ENCODE measurements at regions not wholly inside any gene's neighbourhood (a gene's known extent, or its start where the extent isn't known, plus 50 kb on each side); places are given as distances from the start of the nearest gene placed in this dataset.
"Not testable (repeated sequence)": the region's sequence is repeated elsewhere in the genome, so short reads cannot be mapped to it uniquely, and the experiment has no call there.

DNA sequence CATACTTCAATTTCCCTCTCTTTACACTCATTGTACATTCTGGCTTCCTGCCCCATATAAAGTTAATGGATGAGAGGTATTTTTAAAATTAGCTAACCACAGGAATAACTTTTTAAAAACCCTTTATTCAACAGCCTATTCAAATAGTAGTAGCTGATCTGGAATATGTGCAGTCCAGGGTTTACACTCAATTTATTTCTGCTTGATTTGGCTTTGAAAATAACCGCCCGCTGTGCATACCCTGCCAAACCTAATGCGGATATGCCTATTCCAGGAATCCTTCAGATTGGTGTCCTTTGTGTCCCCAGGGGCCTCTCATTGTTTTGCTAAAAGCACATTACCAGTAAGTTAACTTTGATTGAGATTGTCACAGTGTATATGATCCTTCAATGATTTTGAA is 1686.2 kb downstream of the PLA2G4A start:
- no peak for DNase-seq

- DNase-seq = no peak
These were observed 1688.4 kb downstream of the PLA2G4A start for GRCh38 chr1:188517139-188517538.

- DNase-seq = no peak
These were observed 1722.4 kb downstream of the PLA2G4A start for GRCh38 chr1:188551176-188551575.

- no peak for DNase-seq
These were observed 1728.3 kb downstream of the PLA2G4A start for GRCh38 chr1:188557053-188557452.

DNA sequence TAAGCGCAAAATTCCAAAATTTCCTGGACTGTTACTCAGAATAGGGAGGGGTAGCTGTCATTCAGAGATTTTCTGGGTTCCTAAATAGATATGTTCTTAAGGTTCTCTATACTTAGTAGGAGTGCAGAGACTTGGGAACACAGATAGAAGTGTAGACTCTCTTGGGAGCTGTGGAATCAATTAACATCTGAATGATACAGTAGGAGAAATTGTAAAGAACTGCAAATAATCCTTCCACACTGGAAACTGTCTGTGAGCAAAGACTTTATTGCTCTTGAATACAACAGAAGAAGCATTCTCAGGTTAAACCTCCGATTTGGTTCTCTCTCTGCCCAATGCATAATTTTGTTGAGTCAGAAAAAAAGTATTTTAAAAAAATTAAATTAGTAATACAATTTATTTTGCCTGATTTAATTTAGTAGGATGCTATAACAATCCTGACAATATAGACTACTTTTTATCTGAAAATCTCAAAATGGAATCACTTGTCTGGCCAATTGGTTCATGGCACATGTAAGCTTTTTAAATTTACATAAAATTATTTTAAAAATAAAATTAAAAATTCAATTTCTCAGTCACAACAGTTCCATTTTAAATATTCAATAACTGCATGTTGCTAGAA is 1754.3 kb downstream of the PLA2G4A start:
- DNase-seq = no peak

DNA sequence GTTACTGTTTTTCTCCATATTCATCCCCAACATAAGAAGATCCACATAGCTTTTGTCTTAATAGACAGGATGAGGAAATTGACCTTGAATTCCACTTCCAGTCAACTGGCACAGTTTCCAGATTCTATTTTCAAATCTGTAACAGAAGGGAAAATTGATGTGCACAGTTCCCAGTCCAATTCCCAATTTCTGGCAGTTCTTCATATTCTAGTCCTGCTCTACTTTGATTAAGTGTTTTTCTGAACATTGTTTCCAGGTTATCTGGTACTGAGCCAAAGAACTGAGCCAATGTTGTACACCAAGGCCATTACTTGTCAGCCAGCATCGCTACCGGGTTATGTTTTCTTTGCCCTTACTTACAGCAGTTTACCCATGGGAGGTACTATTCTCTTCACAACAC is 1755.4 kb downstream of the PLA2G4A start:
- DNase-seq = no peak

DNA sequence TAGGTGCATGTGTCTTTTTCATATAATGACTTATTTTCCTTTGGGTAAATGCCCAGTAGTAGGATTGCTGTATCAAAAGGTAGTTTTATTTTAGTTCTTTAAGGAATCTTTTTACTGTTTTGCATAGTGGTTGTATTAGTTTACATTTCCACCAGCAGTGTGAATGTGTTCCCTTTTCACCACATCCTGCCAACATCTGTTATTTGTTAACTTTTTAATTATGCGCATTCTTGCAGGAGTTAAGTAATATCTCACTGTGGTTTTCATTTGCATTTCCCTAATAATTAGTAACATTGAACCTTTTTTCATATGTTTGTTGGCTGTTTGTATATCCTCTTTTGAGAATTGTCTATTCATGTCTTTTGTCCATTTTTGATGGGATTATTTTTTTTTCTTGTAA is 1761.9 kb downstream of the PLA2G4A start:
- no peak for DNase-seq

GRCh38 chr1:188594542-188595235 is 1765.9 kb downstream of the PLA2G4A start:
- no peak for DNase-seq

DNA sequence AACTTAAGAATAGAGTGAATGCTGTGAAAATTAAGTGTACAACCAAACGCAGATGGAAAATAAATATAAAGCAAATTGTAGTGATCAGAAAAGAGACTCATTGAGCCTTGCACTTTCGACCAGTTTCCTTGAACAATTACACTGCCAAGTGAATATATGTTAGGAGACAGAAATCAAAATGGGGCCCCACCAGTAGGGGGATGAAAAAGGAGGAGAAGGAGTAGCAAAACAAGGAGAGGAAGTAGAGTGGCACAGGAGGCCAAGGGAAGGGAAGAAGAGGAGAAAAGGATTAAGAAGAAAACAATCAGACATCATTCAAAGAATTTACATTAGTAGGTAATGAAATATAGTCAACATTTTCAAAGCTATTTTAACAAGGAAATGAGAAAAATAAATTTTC is 1770.6 kb downstream of the PLA2G4A start:
- no peak for DNase-seq

DNA sequence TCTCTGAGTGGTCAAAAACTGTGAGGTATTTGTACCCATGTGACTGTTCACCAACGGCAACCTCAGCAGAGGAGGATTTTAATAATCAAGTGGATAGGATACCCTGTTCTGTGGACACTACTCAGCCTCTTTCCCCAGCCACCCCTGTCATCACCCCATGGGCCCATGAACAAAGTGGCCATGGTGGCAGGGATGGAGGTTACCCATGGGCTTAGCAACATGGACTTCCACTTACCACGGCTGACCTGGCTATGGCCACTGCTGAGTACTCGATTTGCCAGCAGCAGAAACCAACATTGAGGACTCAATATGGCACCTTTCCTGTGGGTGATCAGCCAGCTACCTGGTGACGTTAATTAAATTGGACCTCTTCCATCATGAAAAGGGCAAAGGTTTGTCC is 1782.7 kb downstream of the PLA2G4A start:
- no peak for DNase-seq

DNA sequence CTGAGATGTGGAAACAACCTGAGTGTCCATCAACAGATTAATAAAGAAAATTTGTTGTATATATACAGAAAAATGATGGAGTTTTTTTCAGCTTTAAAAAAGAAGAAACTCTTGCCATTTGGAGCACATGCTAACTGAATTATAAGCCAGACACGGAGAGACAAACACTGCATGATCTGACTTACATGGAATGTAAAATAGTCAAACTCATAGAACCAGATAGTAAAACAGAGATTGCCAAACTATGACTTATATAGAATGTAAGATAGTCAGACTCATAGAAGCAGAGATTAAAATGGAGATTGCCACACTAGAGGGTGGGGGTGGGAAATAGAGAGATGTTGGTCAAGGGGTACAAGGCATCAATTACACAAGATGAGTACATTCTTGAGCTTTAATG is 1786.6 kb downstream of the PLA2G4A start:
- no peak for DNase-seq

- DNase-seq = no peak
These were observed 1791.5 kb downstream of the PLA2G4A start for GRCh38 chr1:188620236-188620635.

- no peak for DNase-seq
These were observed 1812.9 kb downstream of the PLA2G4A start for GRCh38 chr1:188641566-188642211.

DNA sequence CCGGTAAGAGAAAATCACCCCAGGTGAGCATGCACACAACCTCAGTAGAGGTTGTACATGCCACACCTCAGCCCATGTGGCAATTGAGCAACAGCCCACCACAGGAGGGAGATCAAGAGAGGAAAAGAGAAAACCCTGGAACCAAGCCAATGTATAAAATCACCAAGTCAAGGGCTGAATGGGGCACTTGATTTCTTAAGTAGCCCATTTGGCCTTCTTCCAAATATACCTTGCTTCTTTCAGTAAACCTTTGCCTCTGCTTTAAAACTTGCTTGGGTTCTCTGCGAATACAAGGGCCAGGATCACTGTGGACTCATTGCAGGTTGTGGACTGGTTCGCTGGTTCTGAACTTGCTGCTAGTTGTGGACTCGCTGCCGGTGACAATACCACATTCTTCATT is 1814.0 kb downstream of the PLA2G4A start:
- DNase-seq = no peak

GRCh38 chr1:188652678-188653077 is 1823.9 kb downstream of the PLA2G4A start:
- DNase-seq = no peak

DNA sequence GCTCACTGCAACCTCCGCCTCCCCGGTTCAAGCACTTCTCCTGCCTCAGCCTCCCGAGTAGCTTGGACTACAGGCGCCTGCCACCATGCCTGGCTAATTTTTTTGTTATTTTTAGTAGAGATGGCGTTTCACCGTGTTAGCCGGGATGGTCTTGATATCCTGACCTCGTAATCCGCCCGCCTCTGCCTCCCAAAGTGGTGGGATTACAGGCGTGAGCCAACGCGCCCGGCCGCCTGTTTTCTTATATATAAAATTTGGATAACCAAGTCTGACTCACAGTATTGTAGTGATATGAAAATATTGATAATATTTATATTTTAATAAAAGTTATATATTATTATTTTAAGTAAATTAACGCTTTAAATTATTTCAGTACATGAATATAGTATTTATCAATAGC is 1821.7 kb downstream of the BRINP3 start:
- not testable (repeated sequence) for DNase-seq

GRCh38 chr1:188660572-188660971 is 1817.1 kb downstream of the BRINP3 start:
- no peak for DNase-seq

GRCh38 chr1:188665477-188665876 is 1812.2 kb downstream of the BRINP3 start:
- DNase-seq = no peak

- no peak for DNase-seq
These were observed 1809.6 kb downstream of the BRINP3 start for GRCh38 chr1:188668083-188668482.

- no peak for DNase-seq
These were observed 1807.8 kb downstream of the BRINP3 start for GRCh38 chr1:188669728-188670382.

GRCh38 chr1:188670837-188671236 is 1806.8 kb downstream of the BRINP3 start:
- no peak for DNase-seq

- no peak for DNase-seq
These were observed 1805.5 kb downstream of the BRINP3 start for GRCh38 chr1:188672153-188672552.

DNA sequence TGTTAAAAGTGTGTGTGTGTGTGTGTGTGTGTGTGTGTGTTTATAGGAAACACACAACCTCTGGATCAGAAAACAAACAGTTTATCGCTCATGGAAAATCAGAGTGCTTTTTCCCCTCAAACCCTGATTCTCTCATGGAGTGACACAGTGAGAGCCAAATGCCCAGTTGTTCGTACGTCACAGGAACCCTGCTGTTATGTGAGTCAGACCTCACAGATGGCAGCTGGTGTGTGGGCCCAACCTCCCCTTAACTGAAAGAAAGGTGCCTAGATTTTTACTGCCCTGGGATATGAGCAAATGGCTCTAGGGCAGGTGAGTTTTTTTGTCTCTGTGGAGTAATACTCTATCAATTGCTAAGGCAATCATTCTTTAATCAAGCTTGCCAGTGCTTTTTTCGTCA is 1788.1 kb downstream of the BRINP3 start:
- no peak for DNase-seq

DNA sequence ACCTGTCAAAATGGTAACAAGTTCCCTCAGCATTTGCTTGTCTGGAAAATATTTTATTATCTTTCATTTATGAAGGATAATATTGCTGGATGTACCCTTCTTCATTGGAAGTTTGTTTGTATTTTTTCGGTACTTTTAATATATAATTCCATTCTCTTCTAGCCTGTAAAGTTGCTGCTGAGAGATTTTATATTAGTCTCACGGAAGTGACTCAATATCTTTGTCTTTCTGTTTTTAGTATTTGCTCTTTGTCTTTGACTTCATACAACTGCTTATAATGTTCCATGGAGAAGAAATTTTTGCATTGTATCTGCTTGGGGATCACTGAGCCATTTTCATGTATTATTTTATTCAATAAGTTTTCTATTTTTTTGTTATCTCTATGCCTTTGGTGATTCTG is 1777.5 kb downstream of the BRINP3 start:
- no peak for DNase-seq

Measured in CD4-positive, alpha-beta T cell treated with Interleukin-17A for 4 hours (primary cell).